ENCODE measurements at regions not wholly inside any gene's neighbourhood (a gene's known extent, or its start where the extent isn't known, plus 50 kb on each side); places are given as distances from the start of the nearest gene placed in this dataset.
A peak's percentile ranks its signal among the peaks of the same experiment; 100 is the strongest.

DNA sequence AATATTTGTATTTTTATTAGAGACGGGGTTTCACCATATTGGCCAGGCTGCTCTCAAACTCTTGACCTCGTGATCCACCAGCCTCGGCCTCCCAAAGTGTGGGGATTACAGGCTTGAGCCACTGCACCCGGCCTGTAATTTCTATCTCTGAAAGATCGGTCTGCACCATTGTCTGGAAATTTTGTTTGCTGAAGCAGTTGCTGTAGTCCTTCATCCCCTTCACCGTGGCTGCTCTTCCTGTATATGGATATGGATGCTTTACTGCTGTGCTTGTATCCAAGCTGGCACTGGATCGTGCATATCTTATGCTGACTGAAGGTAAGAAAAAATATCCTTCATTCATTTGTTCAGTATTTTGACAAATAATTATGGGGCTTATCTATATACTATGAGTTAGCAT lies 338.4 kb upstream of the GNPDA2 start:
- no peaks in the 10 kb centered on the region for H3K27me3 Mint-ChIP-seq (ENCODE audit: insufficient read depth)
- H3K9ac ChIP-seq (ENCODE audit: extremely low read depth, low read length, poor library complexity, severe bottlenecking): no peak overlapping the region

DNA sequence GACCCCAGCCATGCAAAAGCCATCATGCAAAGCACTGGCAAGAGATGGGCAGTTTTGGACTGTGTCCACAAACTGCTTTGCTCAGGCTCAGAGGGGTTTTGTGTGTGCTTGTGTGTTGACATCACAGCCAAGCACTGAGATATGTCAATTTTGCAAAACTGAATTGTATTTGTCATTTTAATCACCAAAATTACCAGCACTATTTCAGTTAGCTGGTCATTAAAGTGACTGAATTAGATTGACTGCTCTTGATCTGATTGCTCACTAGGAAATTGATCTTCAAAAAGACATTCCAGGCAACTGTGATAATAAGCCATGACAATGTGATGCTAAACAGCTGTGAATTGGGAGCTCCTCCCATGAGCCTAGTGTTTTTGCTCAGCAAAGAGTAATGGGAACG lies 337.3 kb upstream of the GNPDA2 start:
- TF ChIP-seq, protein P1, sequence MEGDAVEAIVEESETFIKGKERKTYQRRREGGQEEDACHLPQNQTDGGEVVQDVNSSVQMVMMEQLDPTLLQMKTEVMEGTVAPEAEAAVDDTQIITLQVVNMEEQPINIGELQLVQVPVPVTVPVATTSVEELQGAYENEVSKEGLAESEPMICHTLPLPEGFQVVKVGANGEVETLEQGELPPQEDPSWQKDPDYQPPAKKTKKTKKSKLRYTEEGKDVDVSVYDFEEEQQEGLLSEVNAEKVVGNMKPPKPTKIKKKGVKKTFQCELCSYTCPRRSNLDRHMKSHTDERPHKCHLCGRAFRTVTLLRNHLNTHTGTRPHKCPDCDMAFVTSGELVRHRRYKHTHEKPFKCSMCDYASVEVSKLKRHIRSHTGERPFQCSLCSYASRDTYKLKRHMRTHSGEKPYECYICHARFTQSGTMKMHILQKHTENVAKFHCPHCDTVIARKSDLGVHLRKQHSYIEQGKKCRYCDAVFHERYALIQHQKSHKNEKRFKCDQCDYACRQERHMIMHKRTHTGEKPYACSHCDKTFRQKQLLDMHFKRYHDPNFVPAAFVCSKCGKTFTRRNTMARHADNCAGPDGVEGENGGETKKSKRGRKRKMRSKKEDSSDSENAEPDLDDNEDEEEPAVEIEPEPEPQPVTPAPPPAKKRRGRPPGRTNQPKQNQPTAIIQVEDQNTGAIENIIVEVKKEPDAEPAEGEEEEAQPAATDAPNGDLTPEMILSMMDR (conservative IDR thresholded peaks at IDR 0.05): no peak
- Histone ChIP-seq H3K9me3 (ENCODE audit: control insufficient read depth, low read length) (peaks cover 8% of the 10 kb centered on the region), H3K27me3 (ENCODE audit: control insufficient read depth, insufficient read depth, low read length, poor library complexity, severe bottlenecking) (no peaks in the 10 kb centered on the region), H3K36me3 (ENCODE audit: control insufficient read depth, insufficient read depth, low read length) (no peaks in the 10 kb centered on the region), H3K27ac (ENCODE audit: low read depth, low read length) (no peak overlapping the region), H3K9ac (ENCODE audit: extremely low read depth, low read length, poor library complexity, severe bottlenecking) (no peak overlapping the region), H3K4me1 (ENCODE audit: control insufficient read depth, insufficient read depth, low read length) (peaks cover 9% of the 10 kb centered on the region), H3K4me3 (ENCODE audit: low read length) (peak overlapping the region; percentile 0)
- Mint-ChIP-seq H3K27ac (no peak overlapping the region), H3K4me3 (no peak overlapping the region), H3K27me3 (ENCODE audit: insufficient read depth) (no peaks in the 10 kb centered on the region), H3K4me1 (peaks cover 12% of the 10 kb centered on the region), H3K9me3 (peaks cover 14% of the 10 kb centered on the region), H3K36me3 (ENCODE audit: low read depth) (no peaks in the 10 kb centered on the region)
- peak; percentile 52 for DNase-seq
- WGBS, 2 experiments (ENCODE audit: insufficient coverage in 1 of 2, insufficient read length in 1 of 2): 5% methylated on average over 1 of the region's 1 CpG; no CpG with 5 or more reads in 1 of the 2 experiments

More for the DNA sequence above, 338.4 kb upstream of the GNPDA2 start:
- no peak for DNase-seq
- Mint-ChIP-seq H3K27ac (no peak overlapping the region), H3K4me1 (peaks cover 12% of the 10 kb centered on the region), H3K4me3 (no peak overlapping the region), H3K36me3 (ENCODE audit: low read depth) (no peaks in the 10 kb centered on the region), H3K9me3 (peaks cover 21% of the 10 kb centered on the region)
- Histone ChIP-seq H3K36me3 (ENCODE audit: control insufficient read depth, insufficient read depth, low read length) (no peaks in the 10 kb centered on the region), H3K27ac (ENCODE audit: low read depth, low read length) (no peak overlapping the region), H3K4me3 (ENCODE audit: low read length) (no peak overlapping the region), H3K27me3 (ENCODE audit: control insufficient read depth, insufficient read depth, low read length, poor library complexity, severe bottlenecking) (no peaks in the 10 kb centered on the region), H3K9me3 (ENCODE audit: control insufficient read depth, low read length) (peaks cover 19% of the 10 kb centered on the region), H3K4me1 (ENCODE audit: control insufficient read depth, insufficient read depth, low read length) (peaks cover 9% of the 10 kb centered on the region)
- TF ChIP-seq, protein P1 (conservative IDR thresholded peaks at IDR 0.05): no peak
- 91 to 95% methylated on average over 3 to 7 of the region's 7 CpGs for WGBS, 2 experiments (ENCODE audit: insufficient coverage in 1 of 2, insufficient read length in 1 of 2)

GRCh38 chr4:45062935-45063545 lies 336.7 kb upstream of the GNPDA2 start:
- Histone ChIP-seq H3K4me3 (ENCODE audit: low read length) (peak overlapping the region; percentile 0), H3K27me3 (ENCODE audit: control insufficient read depth, insufficient read depth, low read length, poor library complexity, severe bottlenecking) (no peaks in the 10 kb centered on the region), H3K27ac (ENCODE audit: low read depth, low read length) (no peak overlapping the region), H3K4me1 (ENCODE audit: control insufficient read depth, insufficient read depth, low read length) (peaks cover 9% of the 10 kb centered on the region), H3K9me3 (ENCODE audit: control insufficient read depth, low read length) (peaks cover 7% of the 10 kb centered on the region), H3K36me3 (ENCODE audit: control insufficient read depth, insufficient read depth, low read length) (no peaks in the 10 kb centered on the region), H3K9ac (ENCODE audit: extremely low read depth, low read length, poor library complexity, severe bottlenecking) (no peak overlapping the region)
- H3K9me3 Mint-ChIP-seq: peaks cover 10% of the 10 kb centered on the region
- H3K36me3 Mint-ChIP-seq (ENCODE audit: low read depth): no peaks in the 10 kb centered on the region
- H3K4me3 Mint-ChIP-seq: no peak overlapping the region
- no peak for DNase-seq
- H3K27ac Mint-ChIP-seq: no peak overlapping the region
- TF ChIP-seq, protein P1 (conservative IDR thresholded peaks at IDR 0.05): no peak
- WGBS, 2 experiments (ENCODE audit: insufficient coverage in 1 of 2, insufficient read length in 1 of 2): 91% methylated on average over 1 of the region's 1 CpG; no CpG with 5 or more reads in 1 of the 2 experiments
- peaks cover 12% of the 10 kb centered on the region for H3K4me1 Mint-ChIP-seq
- no peaks in the 10 kb centered on the region for H3K27me3 Mint-ChIP-seq (ENCODE audit: insufficient read depth)

All from endodermal cell (in vitro differentiated cells).